H1 (cell line): ENCODE measurements at regions not wholly inside any gene's neighbourhood (a gene's known extent, or its start where the extent isn't known, plus 50 kb on each side); places are given as distances from the start of the nearest gene placed in this dataset.

Source experiments
- CTCF ChIA-PET: fragments of 300-600 bp; sonication (Branson Sonifier 250); formaldehyde crosslinking; loops from one replicate; lab custom pipeline; 2021; ENCODE audit not compliant: partially characterized antibody; lab: Charles Lee
- POLR2A ChIA-PET: fragments of 300-600 bp; sonication (Branson Sonifier 250); formaldehyde crosslinking; loops from one replicate; lab custom pipeline; 2021; ENCODE audit warnings: inconsistent platforms; ENCODE audit not compliant: partially characterized antibody; lab: Charles Lee
- DNase-seq, 2 experiments: peaks; one replicate each; pipeline versions ENCODE4 v3.0.0 to v3.0.0-alpha.2; 2010 to 2022; ENCODE audit warnings: low spot score in 2 of 2, low read depth in 1 of 2, mixed read lengths in 1 of 2
- FAIRE-seq: peaks from 2 replicates; lab custom pipeline; 2011; peaks lifted over from hg19 to GRCh38; lab: Jason Lieb, UNC
- H2AFZ ChIP-seq: 2 replicates; pipeline ENCODE4 v1.8.1; 2012; ENCODE audit warnings: low read length, inconsistent platforms
- H2AK5ac ChIP-seq: 2 replicates; pipeline ENCODE4 v1.6.1; 2013; ENCODE audit warnings: low read depth, low read length
- H2BK120ac ChIP-seq: replicated peaks from 2 replicates; pipeline ENCODE3; 2013; ENCODE audit warnings: low read depth, low read length, inconsistent platforms
- H2BK12ac ChIP-seq: 2 replicates; pipeline ENCODE4 v1.6.1; 2013; ENCODE audit warnings: low read depth, low read length
- H2BK15ac ChIP-seq: 2 replicates; pipeline ENCODE4 v1.6.1; 2013; ENCODE audit warnings: low read length
- H2BK20ac ChIP-seq: 2 replicates; pipeline ENCODE4 v1.6.1; 2013; ENCODE audit warnings: low read length
- H2BK5ac ChIP-seq: 2 replicates; pipeline ENCODE4 v1.6.1; 2013; ENCODE audit warnings: low read depth, low read length
- H3K14ac ChIP-seq: 2 replicates; pipeline ENCODE4 v1.6.1; 2013; ENCODE audit warnings: inconsistent platforms; ENCODE audit not compliant: insufficient read length
- H3K18ac ChIP-seq: 2 replicates; pipeline ENCODE4 v1.6.1; 2013; ENCODE audit warnings: low read length; ENCODE audit errors: extremely low read depth
- H3K23ac ChIP-seq: 2 replicates; pipeline ENCODE4 v1.6.1; 2013; ENCODE audit warnings: inconsistent platforms; ENCODE audit not compliant: insufficient read length
- H3K23me2 ChIP-seq: 2 replicates; pipeline ENCODE4 v1.6.1; 2013; ENCODE audit warnings: low read depth, low read length
- H3K27ac ChIP-seq: 2 replicates; pipeline ENCODE4 v1.6.1; 2011; ENCODE audit warnings: low read depth, low read length, inconsistent platforms
- H3K27me3 ChIP-seq, 4 experiments: replicated peaks in 1 of 4; 1 replicate in 1 of 4; 2 replicates in 3 of 4; pipeline versions ENCODE4 v1.6.1 to v1.8.1; 2011 to 2013; ENCODE audit warnings: low read length in 3 of 4, mild to moderate bottlenecking in 3 of 4, inconsistent platforms in 2 of 4, mixed read lengths in 2 of 4, moderate library complexity in 1 of 4; ENCODE audit not compliant: control insufficient read depth in 3 of 4, insufficient read depth in 3 of 4; ENCODE audit errors: extremely low read depth in 1 of 4
- H3K36me3 ChIP-seq, 4 experiments: 2 replicates each; pipeline versions ENCODE4 v1.6.1 to v1.8.1; 2011 to 2013; ENCODE audit warnings: mild to moderate bottlenecking in 4 of 4, low read length in 3 of 4, moderate library complexity in 2 of 4, control low read depth in 1 of 4, inconsistent platforms in 1 of 4; ENCODE audit not compliant: insufficient read depth in 4 of 4, control insufficient read depth in 2 of 4
- H3K4ac ChIP-seq: replicated peaks from 2 replicates; pipeline ENCODE3; 2013; ENCODE audit warnings: low read length, low read depth, mixed read lengths, inconsistent platforms; ENCODE audit not compliant: insufficient read length
- H3K4me1 ChIP-seq, 4 experiments: replicated peaks in 1 of 4; 1 replicate in 1 of 4; 2 replicates in 3 of 4; pipeline versions ENCODE4 v1.6.1 to v1.8.1; 2011 to 2013; ENCODE audit warnings: low read length in 3 of 4, inconsistent platforms in 2 of 4, mixed read lengths in 1 of 4; ENCODE audit not compliant: insufficient read depth in 4 of 4, control insufficient read depth in 3 of 4
- H3K4me2 ChIP-seq, 2 experiments: 2 replicates each; pipeline versions ENCODE4 v1.6.1 to v1.8.1; 2011 to 2013; ENCODE audit warnings: low read depth in 2 of 2, low read length in 2 of 2, control low read depth in 1 of 2, inconsistent platforms in 1 of 2, mild to moderate bottlenecking in 1 of 2; ENCODE audit not compliant: insufficient read depth in 1 of 2
- H3K4me3 ChIP-seq, 4 experiments: fragments of 200-600, 300-600 bp in 1 of 4; sonication (generic), shearing (Covaris generic), sonication (Bioruptor Twin) in 1 of 4; 2 replicates each; pipeline versions ENCODE4 v1.5.1 to v1.8.1; 2011 to 2016; ENCODE audit warnings: low read length in 4 of 4, low read depth in 3 of 4, control low read depth in 2 of 4, inconsistent platforms in 2 of 4, mild to moderate bottlenecking in 2 of 4, mixed read lengths in 1 of 4, moderate library complexity in 1 of 4; ENCODE audit not compliant: insufficient read depth in 2 of 4; ENCODE audit errors: extremely low read depth in 1 of 4
- H3K56ac ChIP-seq: replicated peaks from 2 replicates; pipeline ENCODE3; 2013; ENCODE audit warnings: low read depth, mild to moderate bottlenecking, mixed read lengths, low read length, inconsistent platforms; ENCODE audit not compliant: insufficient read length
- H3K79me1 ChIP-seq: 2 replicates; pipeline ENCODE4 v1.6.1; 2013; ENCODE audit warnings: low read depth, low read length, control low read depth
- H3K79me2 ChIP-seq, 2 experiments: 2 replicates each; pipeline versions ENCODE4 v1.6.1 to v1.8.1; 2012 to 2013; ENCODE audit warnings: low read length in 2 of 2, mild to moderate bottlenecking in 2 of 2, inconsistent platforms in 1 of 2; ENCODE audit not compliant: insufficient read depth in 2 of 2, control insufficient read depth in 1 of 2
- H3K9ac ChIP-seq, 4 experiments: replicated peaks in 1 of 4; 1 replicate in 1 of 4; 2 replicates in 3 of 4; pipeline versions ENCODE4 v1.6.1 to v1.8.1; 2011 to 2013; ENCODE audit warnings: low read depth in 3 of 4, low read length in 3 of 4, control low read depth in 2 of 4, mild to moderate bottlenecking in 2 of 4, moderate library complexity in 2 of 4, inconsistent platforms in 1 of 4; ENCODE audit errors: extremely low read depth in 1 of 4
- H3K9me3 ChIP-seq, 2 experiments: 2 replicates each; pipeline versions ENCODE4 v1.6.1 to v1.8.1; 2012 to 2013; ENCODE audit warnings: mild to moderate bottlenecking in 2 of 2, moderate library complexity in 2 of 2, control low read depth in 1 of 2, inconsistent platforms in 1 of 2, low read depth in 1 of 2, low read length in 1 of 2, mixed read lengths in 1 of 2; ENCODE audit not compliant: insufficient read depth in 2 of 2
- H4K20me1 ChIP-seq, 2 experiments: replicated peaks in 1 of 2; 2 replicates each; pipeline versions ENCODE3 to v1.8.1; 2011 to 2013; ENCODE audit warnings: inconsistent platforms in 2 of 2, low read length in 2 of 2, mild to moderate bottlenecking in 1 of 2; ENCODE audit not compliant: insufficient read depth in 2 of 2, control insufficient read depth in 1 of 2
- H4K5ac ChIP-seq: 2 replicates; pipeline ENCODE4 v1.6.1; 2013; ENCODE audit warnings: low read length, low read depth, mixed read lengths, inconsistent platforms; ENCODE audit not compliant: insufficient read length
- H4K8ac ChIP-seq: 2 replicates; pipeline ENCODE4 v1.8.0; 2013; ENCODE audit warnings: mild to moderate bottlenecking, moderate library complexity, low read length, inconsistent platforms; ENCODE audit not compliant: insufficient read depth; ENCODE audit errors: extremely low read depth
- H4K91ac ChIP-seq: replicated peaks from 2 replicates; pipeline ENCODE3; 2013; ENCODE audit warnings: low read length, mixed read lengths, inconsistent platforms; ENCODE audit not compliant: insufficient read length
- ATF3 ChIP-seq: IDR thresholded peaks from 2 replicates; pipeline ENCODE4 v1.6.1; 2011; ENCODE audit warnings: low read depth, mild to moderate bottlenecking, low read length; ENCODE audit not compliant: insufficient read depth
- CTCF ChIP-seq, 3 experiments: IDR thresholded peaks; 1 replicate in 2 of 3; 2 replicates in 1 of 3; pipeline versions ENCODE4 v1.5.1 to v1.6.1; 2011; ENCODE audit warnings: low read length in 3 of 3, mild to moderate bottlenecking in 3 of 3, inconsistent platforms in 2 of 3, low read depth in 1 of 3, moderate library complexity in 1 of 3; ENCODE audit not compliant: insufficient read depth in 1 of 3; ENCODE audit errors: control extremely low read depth in 1 of 3
- EGR1 ChIP-seq: IDR thresholded peaks from 2 replicates; pipeline ENCODE4 v1.6.1; 2011; ENCODE audit warnings: low read depth, low read length, borderline replicate concordance
- JUN ChIP-seq: IDR thresholded peaks from 2 replicates; pipeline ENCODE4 v1.6.1; 2011; ENCODE audit warnings: low read depth, mild to moderate bottlenecking, improper control_type of control experiment, low read length
- KDM5A ChIP-seq: fragments of 200-600 bp; IDR thresholded peaks from 2 replicates; pipeline ENCODE4 v1.7.1; 2012; ENCODE audit warnings: mild to moderate bottlenecking, low read length, inconsistent platforms, mixed read lengths
- MAX ChIP-seq: IDR thresholded peaks from 2 replicates; pipeline ENCODE4 v1.6.1; 2012; ENCODE audit warnings: inconsistent platforms
- NANOG ChIP-seq: IDR thresholded peaks from 2 replicates; pipeline ENCODE4 v1.6.1; 2011; ENCODE audit warnings: low read length, low read depth, mild to moderate bottlenecking, inconsistent platforms; ENCODE audit not compliant: insufficient read depth, poor library complexity, severe bottlenecking
- SIX5 ChIP-seq: IDR thresholded peaks from 2 replicates; pipeline ENCODE4 v1.6.1; 2011; ENCODE audit warnings: mild to moderate bottlenecking, low read depth, low read length
- TBP ChIP-seq: IDR thresholded peaks from 2 replicates; pipeline ENCODE4 v1.6.1; 2011; ENCODE audit warnings: low read depth, low read length, improper control_type of control experiment
- TEAD4 ChIP-seq: IDR thresholded peaks from 2 replicates; pipeline ENCODE4 v1.6.1; 2012; ENCODE audit warnings: low read depth, low read length, inconsistent platforms, mixed read lengths
- whole genome bisulfite sequencing, 2 experiments: shearing (Covaris generic) in 1 of 2; methylation state at CpG; one replicate each; pipeline versions ENCODE4 v1.1.6 to v1.1.7; 2013 to 2015; ENCODE audit warnings: low lambda C conversion rate in 2 of 2, mixed read lengths in 2 of 2, inconsistent platforms in 1 of 2, low coverage in 1 of 2, missing lambda C conversion rate in 1 of 2; ENCODE audit not compliant: insufficient replicate concordance in 2 of 2, insufficient coverage in 1 of 2, insufficient read length in 1 of 2; ENCODE audit errors: extremely low coverage in 1 of 2, missing lambda C conversion rate in 1 of 2; 5-methylcytosine and 5-hydroxymethylcytosine counted together

- WGBS, 2 experiments: 87% methylated on average over 8 of the region's 8 CpGs; no CpG with 5 or more reads in 1 of the 2 experiments
- no peaks in the 10 kb centered on the region for H3K79me1 ChIP-seq
- no peak overlapping the region for H2BK120ac ChIP-seq
- H3K4ac ChIP-seq: no peak overlapping the region
- no peaks in the 10 kb centered on the region for H3K79me2 ChIP-seq
- H3K56ac ChIP-seq: no peak overlapping the region
- no peak overlapping the region for H4K8ac ChIP-seq
- no peak overlapping the region for H2BK15ac ChIP-seq
- no peak overlapping the region for H2AK5ac ChIP-seq
- H3K27ac ChIP-seq: no peak overlapping the region
- DNase-seq (peak in 1 of 2 experiments; percentile 13), FAIRE-seq (no peak)
- no peaks in the 10 kb centered on the region for H3K9me3 ChIP-seq
- H2BK5ac ChIP-seq: no peak overlapping the region
- no peak overlapping the region for H3K9ac ChIP-seq
- H2BK12ac ChIP-seq: no peak overlapping the region
- no peak overlapping the region for H3K23ac ChIP-seq
- peaks cover 0 to 4% (median 2%) of the 10 kb centered on the region in 4 experiments; a peak in 2 of 7 replicates for H3K4me1 ChIP-seq
- H3K14ac ChIP-seq: no peak overlapping the region
- no peak overlapping the region for H3K4me2 ChIP-seq
- peaks cover 0 to 2% (median 0%) of the 10 kb centered on the region in 4 experiments; a peak in 3 of 7 replicates for H3K27me3 ChIP-seq
- no peak overlapping the region for H3K18ac ChIP-seq
- H4K20me1 ChIP-seq: no peaks in the 10 kb centered on the region
- H4K5ac ChIP-seq: no peak overlapping the region
- H3K4me3 ChIP-seq: no peak overlapping the region
- ChIA-PET CTCF (interaction anchor here (0.7 to 8.4 kb wide), 8 partner anchors 12 to 250 kb away, joined by 3 to 69 read pairs (median 4); no protein-coding TSS in a partner anchor), POLR2A (no interaction called here)
- H2AFZ ChIP-seq: no peak overlapping the region
- H4K91ac ChIP-seq: no peak overlapping the region
- no peaks in the 10 kb centered on the region for H3K36me3 ChIP-seq
- peaks cover 3% of the 10 kb centered on the region for H3K23me2 ChIP-seq
- H2BK20ac ChIP-seq: no peak overlapping the region
- TF ChIP-seq NANOG (no peak), TEAD4 (no peak), EGR1 (no peak), JUN (no peak), MAX (no peak), TBP (no peak), CTCF (IDR thresholded peaks at IDR 0.05; ENCODE audit: control extremely low read depth in 1 of 3, insufficient read depth in 1 of 3, low read depth in 1 of 3, low read length in 3 of 3) (no peak), ATF3 (no peak), KDM5A (no peak), SIX5 (no peak)
Measured at GRCh38 chr4:183011213-183011907, 87.7 kb upstream of the WWC2 start.
